HG02852 (cell line): ENCODE measurements at regions not wholly inside any gene's neighbourhood (a gene's known extent, or its start where the extent isn't known, plus 50 kb on each side); places are given as distances from the start of the nearest gene placed in this dataset.

Experiments
- ATAC-seq: cut with Tn5 transposase; IDR thresholded peaks from one replicate; pipeline ENCODE4 v1.9.1; 2021; ENCODE audit warnings: mild to moderate bottlenecking, moderate library complexity; ENCODE audit not compliant: unreplicated experiment

DNA sequence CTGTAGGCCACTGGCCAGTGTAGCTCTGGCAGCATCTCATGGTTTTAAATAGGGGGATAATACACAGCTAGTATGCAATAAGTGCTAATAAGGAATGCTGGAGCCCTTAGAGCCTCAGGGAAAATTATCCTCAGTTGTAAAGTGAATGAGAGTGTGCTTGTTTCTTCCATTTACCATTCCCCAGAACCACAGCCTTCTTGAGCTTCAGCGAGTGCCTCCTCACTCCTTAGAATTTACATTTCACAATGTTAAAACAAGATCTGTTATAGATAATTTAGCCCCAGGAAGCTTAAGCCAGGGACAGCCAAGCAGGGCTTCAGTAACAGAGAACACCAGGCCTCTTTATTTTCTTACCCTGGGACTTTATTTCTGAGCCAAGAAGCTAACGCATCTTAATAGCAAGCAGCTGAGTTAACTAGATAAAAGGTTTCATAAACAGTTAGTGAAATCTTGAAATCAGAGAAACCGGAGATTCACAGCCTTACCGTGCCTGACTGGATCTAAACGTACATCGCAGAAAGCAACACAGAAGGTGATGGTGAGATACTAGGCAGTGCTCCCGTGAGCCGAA lies 535.2 kb downstream of the TDRD15 start:
- no peak for ATAC-seq

DNA sequence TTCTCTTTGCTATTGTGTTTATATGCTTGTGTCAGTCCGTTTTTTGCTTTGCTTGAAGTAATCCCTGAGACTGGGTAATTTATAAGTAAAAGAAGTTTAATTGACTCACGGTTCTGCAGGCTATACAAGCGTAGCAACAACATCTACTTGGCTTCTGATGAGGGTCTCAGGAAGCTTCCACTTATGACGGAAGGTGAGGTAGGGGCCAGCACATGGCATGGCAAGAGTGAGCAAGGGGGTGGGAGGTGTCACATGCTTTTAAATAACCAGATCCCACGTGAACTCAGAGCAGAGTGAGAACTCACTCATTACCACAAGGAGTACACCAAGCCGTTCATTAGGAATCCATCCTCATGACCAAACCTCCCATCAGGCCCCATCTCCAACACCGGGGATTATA lies 540.3 kb downstream of the TDRD15 start:
- ATAC-seq, result no peak

DNA sequence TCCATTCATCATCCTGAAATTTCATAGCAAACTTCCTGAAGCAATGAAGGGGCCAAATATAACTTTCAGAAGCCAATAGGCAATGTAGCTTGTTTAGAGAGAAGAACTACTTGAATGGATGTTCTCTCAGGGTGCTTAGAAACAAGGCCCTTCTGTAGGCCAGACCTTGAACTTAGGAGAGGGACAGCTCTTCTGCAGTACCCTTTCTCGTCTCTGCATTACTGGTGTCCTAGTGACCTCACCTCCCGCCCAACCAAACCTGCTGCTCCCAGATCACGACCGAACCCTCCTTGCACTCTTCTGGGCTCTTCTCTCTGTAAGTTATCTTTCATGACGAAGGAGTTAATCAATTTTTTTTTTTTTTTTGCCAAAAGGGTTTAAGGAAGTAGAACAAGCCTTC lies 543.9 kb downstream of the TDRD15 start:
- no peak for ATAC-seq

DNA sequence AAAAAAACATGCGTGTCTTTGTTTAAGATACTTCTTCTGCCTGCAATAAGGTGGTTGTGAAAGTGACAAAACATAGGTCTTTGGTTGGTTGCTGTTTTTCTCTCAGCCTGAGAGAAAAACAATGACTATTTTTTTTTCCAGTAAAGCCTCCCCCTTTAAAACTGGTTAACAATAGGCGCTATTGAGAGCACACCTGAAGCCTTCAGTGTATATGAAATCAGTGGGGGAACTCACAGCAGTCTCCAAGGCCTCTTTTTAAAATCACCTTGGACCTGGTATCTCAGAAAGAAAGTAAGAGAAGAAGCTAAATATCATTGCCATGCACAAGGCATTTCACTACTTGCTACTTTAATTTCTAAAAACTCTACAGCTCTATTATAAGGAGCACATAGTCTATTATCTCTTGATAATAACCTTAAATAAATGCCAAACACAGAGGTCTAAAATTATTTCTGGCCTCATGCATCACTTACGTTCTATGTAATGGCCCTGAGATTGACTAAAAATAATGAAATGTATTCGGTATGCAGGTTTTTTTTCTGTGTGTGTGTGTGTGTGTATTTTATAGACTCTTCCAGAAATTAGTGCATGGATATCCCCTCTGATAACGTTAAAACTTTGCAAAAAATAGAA lies 544.4 kb downstream of the TDRD15 start:
- no peak for ATAC-seq

DNA sequence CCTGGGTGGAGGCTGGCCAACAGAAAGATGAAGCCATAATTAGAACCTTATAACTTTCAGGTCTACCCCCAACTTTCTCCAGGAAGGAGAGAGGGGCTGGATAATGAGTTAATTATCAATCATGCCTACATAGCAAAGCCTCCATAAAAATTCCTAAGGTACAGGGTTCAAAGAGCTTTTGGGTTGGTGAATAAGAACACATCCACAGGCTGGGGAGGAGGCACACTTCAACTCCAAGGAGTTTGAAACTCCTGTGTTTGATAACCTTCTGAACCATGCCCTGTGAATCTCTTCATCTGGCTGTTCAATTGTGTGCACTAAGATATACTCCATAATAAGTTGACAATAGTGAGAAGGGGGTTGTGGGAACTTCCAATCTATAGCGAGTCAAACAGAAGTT lies 552.3 kb downstream of the TDRD15 start:
- no peak for ATAC-seq

DNA sequence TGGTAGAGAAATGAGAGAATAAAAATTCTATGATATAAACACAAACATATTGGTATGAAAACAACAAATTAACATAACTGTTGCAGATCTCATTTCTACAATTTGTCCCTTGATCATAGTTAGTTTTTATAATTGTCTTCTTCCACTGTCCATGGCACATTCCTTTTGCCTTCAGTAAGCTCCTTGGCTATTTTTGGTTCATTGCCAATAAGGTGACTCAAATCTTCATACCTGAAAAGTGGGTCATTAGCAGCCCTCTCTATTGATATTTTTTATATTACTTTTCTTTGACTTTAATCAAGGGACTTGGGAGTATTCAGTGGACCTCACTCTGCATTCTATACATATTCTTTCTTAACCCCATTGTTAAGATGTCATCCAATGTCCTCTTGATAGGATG lies 552.9 kb downstream of the TDRD15 start:
- no peak for ATAC-seq

DNA sequence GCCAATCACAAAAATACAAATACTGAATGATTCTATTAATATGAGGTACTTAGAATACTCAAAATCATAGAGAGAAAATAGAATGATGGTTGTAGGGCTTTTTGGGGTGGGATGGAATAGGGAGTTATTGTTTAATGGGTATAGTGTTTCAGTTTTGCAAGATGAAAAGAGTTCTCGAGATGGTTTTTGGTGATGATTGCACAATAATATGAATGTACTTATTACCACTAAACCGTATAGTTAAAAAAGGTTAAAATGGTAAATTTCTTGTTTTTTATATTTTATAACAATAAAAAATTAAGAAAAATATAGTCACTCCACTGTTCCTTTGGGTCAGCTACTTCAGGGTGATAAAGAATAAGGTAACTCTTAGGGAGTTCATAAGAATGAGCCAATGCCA lies 560.1 kb downstream of the TDRD15 start:
- no peak for ATAC-seq

DNA sequence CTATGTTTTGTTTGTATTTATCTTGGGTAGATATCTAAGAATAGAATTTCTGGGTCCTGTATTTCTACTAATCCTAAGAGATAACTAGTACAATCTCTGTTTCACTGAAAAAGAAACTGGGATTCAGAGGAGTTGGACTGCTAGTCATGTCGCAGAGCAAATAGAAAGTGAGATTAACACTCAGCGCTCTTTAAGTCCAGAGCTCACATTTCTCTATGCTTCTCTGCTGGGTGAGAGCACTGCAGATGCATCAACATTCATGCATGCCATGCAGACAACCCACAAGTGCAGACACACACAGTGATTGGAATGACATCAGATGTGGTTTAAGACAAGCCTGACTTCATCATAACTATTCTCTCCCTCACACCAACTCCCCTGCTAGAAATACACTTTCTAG lies 563.8 kb downstream of the TDRD15 start:
- ATAC-seq, result no peak

DNA sequence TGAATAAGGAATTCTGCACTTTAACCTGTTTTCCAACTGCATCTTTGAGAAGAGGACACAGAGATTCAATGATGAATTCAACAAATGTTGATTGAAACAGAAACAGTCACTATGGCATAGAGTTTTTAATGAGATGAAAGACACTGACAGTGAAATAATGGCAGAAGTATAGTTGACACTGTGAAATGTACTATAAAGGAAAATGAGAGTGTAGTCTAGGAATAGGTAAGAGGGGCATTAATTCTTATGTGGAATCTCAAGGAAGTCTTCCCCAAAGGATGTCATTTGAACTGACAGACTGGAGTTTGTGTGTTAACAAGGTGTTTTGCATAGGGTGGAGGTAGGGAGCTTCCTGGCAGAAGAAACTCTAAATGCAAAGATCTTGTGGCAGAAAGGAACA lies 566.2 kb downstream of the TDRD15 start:
- no peak for ATAC-seq

DNA sequence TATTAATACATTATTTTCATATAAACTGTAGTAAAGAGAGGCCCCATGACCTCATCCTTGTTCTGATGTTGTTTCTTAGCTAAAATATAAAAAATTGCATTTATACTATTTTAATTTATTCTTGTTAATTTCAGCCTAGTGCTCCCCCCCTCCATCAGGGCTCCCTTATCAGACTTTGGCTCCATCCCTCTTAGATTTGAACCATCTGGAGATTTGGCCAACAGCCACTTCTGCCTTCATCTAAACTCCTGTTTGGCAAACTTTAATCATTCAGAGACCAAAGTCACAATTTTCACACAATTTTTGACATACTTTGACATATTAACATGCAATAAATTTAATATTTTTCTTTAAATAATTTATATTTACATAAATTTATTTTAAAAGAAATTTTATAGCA lies 569.3 kb downstream of the TDRD15 start:
- no peak for ATAC-seq

DNA sequence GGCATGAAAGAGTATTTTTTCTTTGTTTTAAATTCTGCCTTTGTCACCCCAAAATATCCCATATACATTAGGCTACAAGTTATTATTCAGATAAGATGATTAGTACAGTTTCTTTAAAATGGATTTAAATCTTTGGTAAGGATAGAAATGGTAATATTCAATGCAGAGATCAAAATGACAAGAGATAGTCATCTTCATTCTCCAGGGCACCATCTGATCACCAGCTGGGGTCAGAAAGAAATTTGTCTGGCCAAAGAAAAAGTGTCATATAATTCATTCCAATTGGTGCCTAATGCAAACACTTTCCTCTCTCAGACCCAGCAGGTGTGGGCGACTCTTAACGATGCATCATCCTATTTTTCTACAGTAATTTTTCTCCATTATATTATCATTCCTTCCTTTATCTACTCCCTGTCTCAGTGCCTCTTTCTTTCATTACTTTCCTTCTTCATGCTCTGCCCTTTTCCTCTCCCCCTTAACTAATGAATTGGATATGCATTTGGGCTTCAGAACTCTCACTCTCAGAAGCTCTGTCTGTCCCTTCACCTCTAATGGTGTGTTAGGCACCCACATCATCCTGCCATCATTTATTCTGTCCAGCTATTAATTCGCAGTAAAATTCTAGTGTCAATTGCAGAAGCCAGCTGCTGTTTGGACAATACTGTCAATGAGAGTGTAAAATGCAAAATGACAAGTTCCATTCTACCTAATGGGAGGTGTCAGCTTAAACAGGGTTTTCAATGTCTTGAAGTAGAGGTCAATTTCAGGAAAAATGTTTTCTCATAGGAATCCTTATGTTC lies 570.5 kb downstream of the TDRD15 start:
- ATAC-seq, result no peak

DNA sequence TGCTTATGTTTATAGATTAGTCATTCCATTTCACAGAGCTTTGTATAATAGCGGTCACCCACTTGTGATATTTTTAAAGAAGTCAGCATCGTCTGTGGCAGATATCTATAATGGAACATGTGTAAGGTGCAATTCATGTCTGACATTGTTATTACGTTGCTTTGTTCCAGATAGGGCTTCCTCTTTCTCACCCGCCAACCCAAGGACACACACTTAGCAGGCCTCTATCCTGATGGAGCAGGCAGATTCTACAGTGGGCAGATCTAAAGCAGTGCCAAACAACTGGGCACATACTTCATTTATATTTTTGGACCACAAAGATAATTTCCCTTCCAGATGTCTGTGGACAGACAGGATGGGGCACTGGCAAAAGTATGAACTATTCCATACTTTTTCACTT lies 573.1 kb downstream of the TDRD15 start:
- no peak for ATAC-seq

DNA sequence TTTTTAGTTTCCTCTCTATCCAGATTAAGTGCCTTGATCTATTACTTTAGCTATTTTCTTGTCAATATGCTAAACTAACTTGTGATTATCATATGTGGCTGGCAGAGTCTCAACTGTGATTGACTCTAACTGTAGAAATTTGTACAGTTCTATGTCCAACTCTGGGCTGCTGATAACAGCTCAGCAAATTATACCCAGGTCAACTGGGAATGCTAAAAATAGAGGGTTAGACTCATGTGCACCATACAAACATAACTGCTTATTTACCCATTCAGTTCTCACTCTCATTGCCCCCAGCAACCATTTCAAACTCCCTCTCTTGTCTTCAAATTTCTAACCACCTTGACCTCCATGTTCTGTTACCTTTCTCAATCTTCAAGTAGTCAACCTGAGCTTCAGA lies 576.9 kb downstream of the TDRD15 start:
- no peak for ATAC-seq

DNA sequence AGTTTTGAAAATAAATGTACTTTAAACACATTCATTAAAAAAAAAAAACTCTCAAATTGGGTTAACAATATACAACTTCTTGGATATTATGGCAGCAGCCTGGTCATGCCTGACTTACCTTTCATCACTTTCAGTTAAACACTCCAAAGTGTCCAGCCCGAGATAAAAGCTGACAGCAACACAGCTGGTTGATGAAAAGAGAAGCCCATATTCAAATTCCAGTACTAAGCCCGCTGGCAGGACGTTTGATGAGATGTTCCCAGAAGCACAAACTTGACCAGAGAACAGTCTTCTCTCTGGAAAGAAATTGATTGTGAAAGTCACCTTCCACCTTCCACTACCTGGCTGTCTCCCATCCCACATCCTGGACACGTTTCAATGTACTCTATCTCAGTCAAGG lies 586.3 kb downstream of the TDRD15 start:
- ATAC-seq, result no peak

DNA sequence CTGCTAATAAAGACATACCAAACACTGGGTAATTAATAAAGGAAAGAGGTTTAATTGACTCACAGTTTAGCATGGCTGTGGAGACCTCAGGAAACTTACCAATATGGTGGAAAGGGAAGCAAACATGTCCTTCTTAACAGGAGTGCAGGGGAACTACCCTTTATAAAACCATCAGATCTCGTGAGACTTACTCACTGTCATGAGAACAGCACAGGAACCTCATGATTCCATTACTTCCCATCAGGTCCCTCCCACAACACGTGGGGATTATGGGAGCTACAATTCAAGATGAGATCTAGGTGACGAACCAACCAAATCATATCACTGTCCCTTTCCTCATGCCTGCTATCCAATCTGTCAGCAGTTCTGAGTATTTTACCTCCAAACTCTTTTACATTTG lies 586.7 kb downstream of the TDRD15 start:
- no peak for ATAC-seq

DNA sequence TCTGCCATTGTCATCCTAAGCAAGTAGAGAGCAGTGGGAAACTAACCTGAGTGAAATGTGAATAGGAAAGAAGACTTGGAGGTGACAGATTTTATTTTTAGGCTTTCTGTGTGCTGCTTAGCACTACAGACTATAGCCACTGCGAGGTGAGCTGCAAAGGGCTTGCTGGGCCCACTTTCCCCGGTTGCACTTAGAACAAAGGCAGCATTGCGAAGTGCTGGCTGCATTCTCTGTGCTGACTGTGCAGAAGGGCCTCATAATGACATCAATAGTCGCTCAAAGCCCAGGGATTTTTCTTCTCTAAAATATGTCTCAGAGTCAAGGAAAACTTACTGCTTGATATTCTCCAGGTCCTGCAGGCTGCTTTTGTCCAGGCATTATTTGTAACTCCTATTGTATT lies 592.1 kb downstream of the TDRD15 start:
- ATAC-seq, result no peak

DNA sequence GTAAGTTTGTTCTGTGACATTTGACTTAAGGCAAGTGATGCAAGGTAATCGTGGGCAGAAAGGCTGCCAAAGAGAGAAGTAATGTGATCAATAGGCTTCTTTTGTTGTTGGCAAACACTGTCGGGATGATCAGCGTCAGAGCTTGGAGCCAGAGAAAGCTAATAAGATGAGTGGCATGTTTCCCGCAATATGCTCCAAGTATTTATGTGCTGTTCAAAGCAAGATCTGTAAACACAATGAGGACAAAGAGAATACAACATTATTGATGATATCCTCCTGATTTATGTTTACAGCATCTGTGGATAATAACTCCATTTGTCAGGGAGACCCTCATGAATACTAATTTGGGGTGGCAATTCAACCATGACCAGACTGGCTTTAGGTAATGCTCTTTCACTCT lies 603.3 kb downstream of the TDRD15 start:
- ATAC-seq, result no peak

DNA sequence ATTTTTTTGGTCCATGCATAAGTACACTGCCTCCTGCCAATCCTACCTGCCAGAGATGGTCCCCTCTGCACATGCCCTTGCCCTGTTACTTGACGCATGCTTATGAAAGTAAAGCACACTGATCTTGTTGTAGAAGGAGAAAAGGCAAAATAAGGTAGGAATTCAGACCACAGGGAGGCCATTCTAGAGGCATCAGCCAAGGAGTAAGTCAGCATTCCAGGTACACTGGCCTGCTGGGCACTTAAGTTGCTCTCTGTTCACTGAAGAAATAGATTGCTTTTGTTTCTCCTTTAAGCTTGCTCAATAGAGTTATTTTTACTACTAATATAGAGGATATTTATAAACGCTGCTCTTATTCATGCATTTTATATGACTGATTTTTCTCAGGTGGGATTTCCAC lies 604.4 kb downstream of the TDRD15 start:
- ATAC-seq, result no peak

DNA sequence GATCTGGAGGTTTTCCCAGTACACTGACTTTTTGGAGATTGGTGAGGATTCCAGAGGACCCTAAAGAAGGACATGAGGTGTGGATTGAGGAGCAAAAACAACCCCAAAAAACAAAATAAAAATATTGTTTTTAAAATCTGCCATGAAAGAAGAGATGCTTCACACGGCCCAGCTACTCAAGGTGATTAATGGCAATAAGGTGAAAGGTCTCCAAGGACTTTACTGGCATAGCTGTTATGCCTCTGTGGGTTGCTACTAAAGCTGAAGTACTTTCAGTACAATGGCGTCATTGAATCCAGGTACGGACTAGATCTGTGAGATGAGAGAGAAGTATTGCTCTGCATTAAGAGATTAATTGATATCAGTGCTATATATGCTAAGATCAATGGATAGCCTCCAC lies 606.4 kb downstream of the TDRD15 start:
- no peak for ATAC-seq

DNA sequence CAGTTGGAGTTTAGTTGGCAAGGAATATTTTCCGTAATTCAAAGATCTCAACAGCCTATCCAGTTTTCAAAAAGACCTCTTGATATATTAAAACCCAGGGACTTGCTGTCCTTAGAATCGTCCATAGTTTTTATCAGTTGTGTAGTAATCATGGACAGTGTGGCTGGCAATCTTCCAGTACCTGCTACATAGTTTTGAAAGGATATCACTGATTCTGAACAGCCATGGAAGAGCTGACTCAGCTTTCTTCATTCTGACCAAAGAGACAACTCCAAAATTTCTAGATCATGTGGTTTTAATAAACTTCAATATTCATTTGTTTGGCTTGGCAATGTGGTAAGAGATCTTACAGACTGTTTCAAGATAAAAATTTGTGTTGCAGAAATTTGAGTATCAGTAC lies 616.7 kb downstream of the TDRD15 start:
- no peak for ATAC-seq

DNA sequence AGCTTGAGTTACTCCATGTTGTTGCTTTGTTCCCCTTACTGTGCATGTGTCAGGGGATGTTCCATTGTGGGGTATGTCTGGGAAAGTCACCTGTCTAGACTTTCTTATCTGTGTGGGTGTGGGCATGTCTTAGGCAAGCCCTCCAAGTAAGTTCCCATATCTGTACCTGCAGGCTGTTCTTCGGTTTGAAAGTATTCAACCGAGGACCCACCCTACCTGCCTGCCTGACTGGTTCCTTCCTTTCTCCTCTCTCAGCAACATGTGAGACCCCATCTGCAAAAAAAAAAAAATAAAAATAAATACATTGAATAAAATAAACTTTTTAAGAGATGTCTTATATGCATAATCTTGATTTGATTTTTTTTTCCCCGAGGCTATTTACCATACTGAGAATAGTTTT lies 622.7 kb downstream of the TDRD15 start:
- ATAC-seq, result no peak

DNA sequence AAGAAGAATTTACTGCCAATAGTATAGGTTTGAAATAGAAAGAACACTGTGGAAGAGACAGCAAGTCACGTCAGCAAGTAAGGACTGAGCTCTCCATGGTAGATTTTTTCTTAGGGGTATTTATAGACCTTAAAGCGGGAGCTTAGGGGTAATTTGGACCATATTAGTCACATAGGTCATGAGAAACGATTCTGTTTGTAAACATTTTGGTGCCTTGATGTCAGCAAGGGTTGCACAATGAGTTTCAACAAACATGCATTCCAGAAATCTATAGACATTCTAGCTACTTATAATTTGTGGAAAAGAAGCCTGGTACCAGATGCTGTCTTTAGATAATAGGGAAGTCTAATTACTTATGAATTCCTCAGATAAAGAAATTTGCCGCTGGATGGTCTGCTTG lies 624.7 kb downstream of the TDRD15 start:
- ATAC-seq, result no peak
